Natural killer cell treated with Interleukin-12 subunit alpha and Interleukin-12 subunit beta and Interleukin-15 and Interleukin-18, amount 100 ng/mL, for 72 hours (primary cell): ENCODE measurements at regions not wholly inside any gene's neighbourhood (a gene's known extent, or its start where the extent isn't known, plus 50 kb on each side); places are given as distances from the start of the nearest gene placed in this dataset.

ENCODE experiments used
- ATAC-seq, 2 donors: fragments of 150-1000 bp; cut with Tn5 transposase in 1 of 2; sonication (Bioruptor Pico), chemical (Tn5 transposase) in 1 of 2; 2 replicates each; pipeline ENCODE4 v1.10.0; 2021
- DNase-seq: peaks from one replicate; pipeline ENCODE4 v3.0.0; 2022; ENCODE audit warnings: low spot score
- H3K27ac Mint-ChIP-seq, 2 donors: 1 replicate in 1 of 2; 2 replicates in 1 of 2; pipeline ENCODE4 v1.8.0; 2022; ENCODE audit warnings: mixed read lengths in 2 of 2, mild to moderate bottlenecking in 1 of 2, moderate library complexity in 1 of 2
- H3K27me3 Mint-ChIP-seq, 2 donors: 1 replicate in 1 of 2; 2 replicates in 1 of 2; pipeline ENCODE4 v1.8.0; 2022; ENCODE audit warnings: mixed read lengths in 2 of 2
- H3K36me3 Mint-ChIP-seq: one replicate; pipeline ENCODE4 v1.8.0; 2022; ENCODE audit warnings: mixed read lengths
- H3K4me1 Mint-ChIP-seq, 2 donors: 1 replicate in 1 of 2; 2 replicates in 1 of 2; pipeline ENCODE4 v1.8.0; 2022; ENCODE audit warnings: low read depth in 2 of 2, mixed read lengths in 2 of 2, mild to moderate bottlenecking in 1 of 2
- H3K4me3 Mint-ChIP-seq: one replicate; pipeline ENCODE4 v1.8.0; 2022; ENCODE audit warnings: mixed read lengths
- H3K9me3 Mint-ChIP-seq: 2 replicates; pipeline ENCODE4 v1.8.0; 2022; ENCODE audit warnings: mixed read lengths

- Mint-ChIP-seq H3K27ac (no peak overlapping the region), H3K27me3 (no peaks in the 10 kb centered on the region), H3K9me3 (no peaks in the 10 kb centered on the region), H3K4me3 (no peak overlapping the region), H3K4me1 (no peaks in the 10 kb centered on the region), H3K36me3 (no peaks in the 10 kb centered on the region)
- no peak for ATAC-seq
- no peak for DNase-seq
These were observed 57.0 kb downstream of the SEC61G start for GRCh38 chr7:54701982-54702381.

GRCh38 chr7:54699715-54700114 is 59.3 kb downstream of the SEC61G start:
- no peak for DNase-seq
- Mint-ChIP-seq H3K4me3 (no peak overlapping the region), H3K27ac (no peak overlapping the region), H3K9me3 (no peaks in the 10 kb centered on the region), H3K4me1 (no peaks in the 10 kb centered on the region), H3K27me3 (no peaks in the 10 kb centered on the region), H3K36me3 (no peaks in the 10 kb centered on the region)
- no peak for ATAC-seq

GRCh38 chr7:54697659-54698186 is 61.3 kb downstream of the SEC61G start:
- Mint-ChIP-seq H3K36me3 (no peaks in the 10 kb centered on the region), H3K27ac (no peak overlapping the region), H3K27me3 (no peaks in the 10 kb centered on the region), H3K4me1 (no peaks in the 10 kb centered on the region), H3K9me3 (no peaks in the 10 kb centered on the region), H3K4me3 (no peak overlapping the region)
- DNase-seq, result no peak
- ATAC-seq, result no peak

- Mint-ChIP-seq H3K9me3 (no peaks in the 10 kb centered on the region), H3K27ac (no peak overlapping the region), H3K36me3 (no peaks in the 10 kb centered on the region), H3K4me1 (no peaks in the 10 kb centered on the region), H3K27me3 (no peaks in the 10 kb centered on the region), H3K4me3 (no peak overlapping the region)
- DNase-seq, result no peak
- ATAC-seq, result no peak
These were observed 68.1 kb downstream of the SEC61G start for GRCh38 chr7:54690892-54691291.

- Mint-ChIP-seq H3K27me3 (no peaks in the 10 kb centered on the region), H3K27ac (no peak overlapping the region), H3K4me3 (no peak overlapping the region), H3K4me1 (no peaks in the 10 kb centered on the region), H3K9me3 (peaks cover under 1% of the 10 kb centered on the region), H3K36me3 (no peaks in the 10 kb centered on the region)
- ATAC-seq (no peak), DNase-seq (no peak)
These were observed 69.0 kb downstream of the SEC61G start for GRCh38 chr7:54690050-54690443.

- Mint-ChIP-seq H3K27me3 (no peaks in the 10 kb centered on the region), H3K36me3 (no peaks in the 10 kb centered on the region), H3K27ac (no peak overlapping the region), H3K4me1 (no peaks in the 10 kb centered on the region), H3K4me3 (no peak overlapping the region), H3K9me3 (peaks cover 4% of the 10 kb centered on the region)
- peak in 1 of 2 donors; percentile 28 for ATAC-seq
- DNase-seq, result no peak
These were observed 69.5 kb downstream of the SEC61G start for GRCh38 chr7:54689394-54690049.

- no peaks in the 10 kb centered on the region for H3K36me3 Mint-ChIP-seq
- H3K4me1 Mint-ChIP-seq, result no peaks in the 10 kb centered on the region
- H3K4me3 Mint-ChIP-seq, result no peak overlapping the region
- ATAC-seq, result no peak
- no peak overlapping the region for H3K27ac Mint-ChIP-seq
- DNase-seq, result no peak
- H3K9me3 Mint-ChIP-seq, result peaks cover 4% of the 10 kb centered on the region
- no peaks in the 10 kb centered on the region for H3K27me3 Mint-ChIP-seq
These were observed 71.4 kb downstream of the SEC61G start for GRCh38 chr7:54687462-54688212.

GRCh38 chr7:54680377-54681005 is 78.5 kb downstream of the SEC61G start:
- Mint-ChIP-seq H3K36me3 (no peaks in the 10 kb centered on the region), H3K27ac (no peak overlapping the region), H3K9me3 (peaks cover 10% of the 10 kb centered on the region), H3K27me3 (no peaks in the 10 kb centered on the region), H3K4me3 (no peak overlapping the region), H3K4me1 (no peaks in the 10 kb centered on the region)
- DNase-seq, result no peak
- ATAC-seq, result no peak

GRCh38 chr7:54679490-54679817 is 79.6 kb downstream of the SEC61G start:
- peaks cover 6% of the 10 kb centered on the region for H3K9me3 Mint-ChIP-seq
- DNase-seq (no peak), ATAC-seq (no peak)
- H3K36me3 Mint-ChIP-seq, result no peaks in the 10 kb centered on the region
- H3K27ac Mint-ChIP-seq, result no peak overlapping the region
- H3K4me3 Mint-ChIP-seq, result no peak overlapping the region
- H3K27me3 Mint-ChIP-seq, result no peaks in the 10 kb centered on the region
- H3K4me1 Mint-ChIP-seq, result no peaks in the 10 kb centered on the region

GRCh38 chr7:54678763-54679489 is 80.1 kb downstream of the SEC61G start:
- H3K27me3 Mint-ChIP-seq, result no peaks in the 10 kb centered on the region
- no peaks in the 10 kb centered on the region for H3K36me3 Mint-ChIP-seq
- H3K4me3 Mint-ChIP-seq, result no peak overlapping the region
- H3K9me3 Mint-ChIP-seq, result peaks cover 6% of the 10 kb centered on the region
- DNase-seq (no peak), ATAC-seq (no peak)
- no peak overlapping the region for H3K27ac Mint-ChIP-seq
- H3K4me1 Mint-ChIP-seq, result no peaks in the 10 kb centered on the region

- Mint-ChIP-seq H3K4me1 (peaks cover 0 to 2% of the 10 kb centered on the region in 2 donors), H3K4me3 (no peak overlapping the region), H3K36me3 (no peaks in the 10 kb centered on the region), H3K27me3 (no peaks in the 10 kb centered on the region), H3K27ac (no peak overlapping the region), H3K9me3 (peaks cover 3% of the 10 kb centered on the region)
- ATAC-seq (no peak), DNase-seq (no peak)
These were observed 84.1 kb downstream of the SEC61G start for GRCh38 chr7:54674891-54675290.

GRCh38 chr7:54672519-54672918 is 86.5 kb downstream of the SEC61G start:
- peaks cover 0 to 2% of the 10 kb centered on the region in 2 donors for H3K4me1 Mint-ChIP-seq
- ATAC-seq (no peak), DNase-seq (no peak)
- H3K9me3 Mint-ChIP-seq, result no peaks in the 10 kb centered on the region
- no peak overlapping the region for H3K27ac Mint-ChIP-seq
- no peak overlapping the region for H3K4me3 Mint-ChIP-seq
- no peaks in the 10 kb centered on the region for H3K27me3 Mint-ChIP-seq
- no peaks in the 10 kb centered on the region for H3K36me3 Mint-ChIP-seq

GRCh38 chr7:54664235-54665228 is 94.5 kb downstream of the SEC61G start:
- Mint-ChIP-seq H3K9me3 (peaks cover 5% of the 10 kb centered on the region), H3K4me3 (no peak overlapping the region), H3K4me1 (no peaks in the 10 kb centered on the region), H3K27ac (no peak overlapping the region), H3K27me3 (peaks cover 16 to 20% of the 10 kb centered on the region in 2 donors), H3K36me3 (peaks cover 7% of the 10 kb centered on the region)
- DNase-seq (no peak), ATAC-seq (peak; percentile 24 to 50)
